HUDEP-2 (cell line): ENCODE measurements at regions not wholly inside any gene's neighbourhood (a gene's known extent, or its start where the extent isn't known, plus 50 kb on each side); places are given as distances from the start of the nearest gene placed in this dataset.
"Not testable (repeated sequence)": the region's sequence is repeated elsewhere in the genome, so short reads cannot be mapped to it uniquely, and the experiment has no call there.

Source experiments
- DNase-seq, 76 experiments: peaks; one replicate each; lab custom pipeline; 2025; ENCODE audit not compliant: unreplicated experiment in 76 of 76; lab: John Stamatoyannopoulos, UW

GRCh38 chr11:91536366-91536765 is 688.3 kb upstream of the FAT3 start:
- no peak for DNase-seq

DNA sequence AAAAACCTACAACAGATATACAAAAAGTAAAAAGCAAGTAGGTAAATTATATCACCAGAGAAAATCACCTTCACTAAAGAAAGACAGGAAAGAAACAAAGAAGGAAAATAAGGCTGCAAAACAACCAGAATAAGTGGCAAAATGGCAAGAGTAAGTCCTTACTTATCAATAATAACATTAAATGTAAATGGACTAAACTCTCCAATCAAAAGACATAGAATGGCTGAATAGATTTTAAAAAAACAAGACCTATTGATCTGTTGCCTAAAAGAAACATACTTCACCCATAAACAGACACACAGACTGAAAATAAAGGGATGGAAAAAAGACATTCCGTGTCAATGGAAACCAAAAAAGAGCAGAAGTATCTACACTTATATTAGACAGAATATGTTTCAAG is 695.7 kb upstream of the FAT3 start:
- no peak for DNase-seq

- no peak for DNase-seq
Measured at GRCh38 chr11:91527380-91528030, 697.1 kb upstream of the FAT3 start.

- no peak for DNase-seq
Measured at GRCh38 chr11:91513734-91514133, 710.9 kb upstream of the FAT3 start.

- DNase-seq: no peak
Measured at GRCh38 chr11:91497847-91498246, 726.8 kb upstream of the FAT3 start.

DNA sequence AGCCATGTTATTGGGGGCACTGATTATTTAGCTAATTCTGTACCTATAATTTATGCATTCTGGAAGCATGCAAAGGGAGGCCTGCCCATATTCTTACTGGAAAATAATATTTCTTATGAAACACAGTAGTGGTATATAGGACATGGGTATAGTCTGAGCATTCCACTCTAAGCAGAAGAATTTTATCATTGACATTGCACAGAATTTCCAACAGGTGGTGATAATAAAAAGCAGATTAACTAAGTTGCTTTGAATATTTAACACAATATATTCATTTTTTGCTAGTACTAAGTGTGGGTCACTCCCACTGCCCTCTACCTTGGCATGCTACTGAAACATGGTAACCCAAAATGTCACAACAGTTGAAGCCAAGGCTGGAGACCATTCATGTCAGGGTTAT is 728.8 kb upstream of the FAT3 start:
- no peak for DNase-seq

DNA sequence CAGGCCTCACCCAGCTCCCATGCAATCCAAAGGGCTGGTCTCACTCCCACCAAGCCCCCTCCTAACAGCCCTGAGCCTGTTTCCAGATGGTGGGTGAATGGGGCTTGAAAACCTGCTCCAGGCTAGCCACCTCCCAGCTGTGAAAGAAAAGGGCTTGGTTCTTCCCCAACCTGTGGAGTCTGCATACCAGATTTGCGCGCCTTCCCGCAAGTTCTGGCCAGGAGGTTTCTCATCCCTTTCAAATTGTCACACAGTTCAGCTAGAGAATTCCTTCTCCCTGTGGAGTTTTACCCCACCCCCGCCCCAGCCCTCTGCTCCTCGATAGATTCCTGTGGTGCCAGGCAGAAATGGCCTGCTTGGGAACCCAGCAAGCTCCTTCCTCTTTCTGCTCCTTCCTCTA is 734.6 kb upstream of the FAT3 start:
- DNase-seq: no peak

DNA sequence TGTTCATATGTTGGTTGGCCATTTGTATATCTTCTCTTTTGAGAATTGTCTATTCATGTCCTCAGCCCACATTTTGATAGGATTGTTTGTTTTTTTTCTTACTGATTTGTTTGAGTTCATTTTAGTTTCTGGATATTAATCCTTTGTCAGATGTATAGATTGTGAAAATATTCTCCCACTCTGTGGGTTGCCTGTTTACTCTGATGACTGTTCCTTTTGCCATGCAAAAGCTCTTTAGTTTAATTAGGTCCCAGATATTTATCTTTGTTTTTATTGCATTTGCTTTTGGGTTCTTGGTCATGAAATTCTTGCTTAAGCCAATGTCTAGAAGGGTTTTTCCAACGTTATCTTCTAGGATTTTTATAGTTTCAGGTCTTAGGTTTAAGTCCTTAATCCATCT is 740.7 kb upstream of the FAT3 start:
- DNase-seq: not testable (repeated sequence)

GRCh38 chr11:91481875-91482274 is 742.7 kb upstream of the FAT3 start:
- not testable (repeated sequence) for DNase-seq

GRCh38 chr11:91470656-91471055 is 754.0 kb upstream of the FAT3 start:
- DNase-seq: no peak

- DNase-seq: no peak
Measured at GRCh38 chr11:91459840-91460239, 764.8 kb upstream of the FAT3 start.

DNA sequence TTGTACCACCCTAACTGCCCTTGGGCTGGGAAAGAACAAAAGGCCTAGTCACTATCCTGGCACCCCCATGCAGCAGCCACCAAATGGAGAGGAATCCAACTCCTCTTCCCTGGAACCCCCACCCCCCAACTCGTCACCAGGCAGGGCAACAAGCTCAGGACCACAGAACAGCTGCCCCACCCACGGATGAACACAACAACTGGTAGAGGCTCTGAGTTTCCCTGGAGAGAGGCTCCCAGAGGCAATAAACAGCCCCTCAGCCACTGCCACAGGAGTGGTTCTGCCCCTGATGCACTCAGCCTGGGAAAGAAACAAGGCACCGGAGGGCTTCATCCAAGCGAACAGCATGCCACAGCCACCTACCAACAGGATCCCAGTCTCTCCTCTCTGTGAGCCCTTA is 778.4 kb upstream of the FAT3 start:
- DNase-seq: no peak

- no peak for DNase-seq
Measured at GRCh38 chr11:91435694-91436395, 788.8 kb upstream of the FAT3 start.

GRCh38 chr11:91433284-91434010 is 791.2 kb upstream of the FAT3 start:
- no peak for DNase-seq

- DNase-seq: no peak
Measured at GRCh38 chr11:91421641-91422040, 803.0 kb upstream of the FAT3 start.

DNA sequence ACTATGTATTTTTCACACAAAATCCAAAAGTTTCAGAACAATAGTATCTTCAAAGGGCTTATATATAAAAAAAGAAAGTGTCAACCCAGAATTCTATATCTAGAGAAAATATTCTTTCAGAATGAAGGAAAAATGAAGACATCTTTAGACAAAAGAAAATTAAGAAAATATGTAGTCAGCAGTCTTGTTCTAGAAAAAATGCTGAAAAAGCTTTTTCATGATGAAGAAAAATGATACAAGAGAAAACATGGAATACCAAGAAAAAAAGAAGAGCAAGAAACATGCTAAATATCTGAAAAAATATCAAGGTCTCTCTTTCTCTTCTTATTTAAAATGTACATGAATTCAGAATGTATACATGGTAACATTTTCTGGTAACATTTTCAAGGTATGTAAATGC is 816.8 kb upstream of the FAT3 start:
- no peak for DNase-seq

DNA sequence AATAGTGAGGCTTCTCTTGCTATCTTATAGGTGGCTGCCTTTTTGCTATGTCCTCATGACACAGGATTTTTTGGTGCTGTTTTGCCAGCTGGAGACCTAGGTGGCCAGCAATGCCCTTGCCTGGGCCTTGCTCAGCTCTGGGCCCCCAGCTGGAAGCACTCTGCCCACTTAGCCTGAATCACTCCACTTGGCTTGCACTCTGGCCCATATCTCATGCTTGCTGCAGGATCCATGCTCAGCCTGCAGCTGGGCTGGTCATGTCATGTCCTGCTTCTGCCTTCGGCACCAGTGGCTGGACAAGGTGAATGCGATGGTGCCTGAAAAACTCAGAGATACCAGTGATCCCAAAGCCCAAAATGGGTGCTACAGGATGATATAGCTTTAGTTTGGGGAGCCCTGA is 818.6 kb upstream of the FAT3 start:
- DNase-seq: no peak

DNA sequence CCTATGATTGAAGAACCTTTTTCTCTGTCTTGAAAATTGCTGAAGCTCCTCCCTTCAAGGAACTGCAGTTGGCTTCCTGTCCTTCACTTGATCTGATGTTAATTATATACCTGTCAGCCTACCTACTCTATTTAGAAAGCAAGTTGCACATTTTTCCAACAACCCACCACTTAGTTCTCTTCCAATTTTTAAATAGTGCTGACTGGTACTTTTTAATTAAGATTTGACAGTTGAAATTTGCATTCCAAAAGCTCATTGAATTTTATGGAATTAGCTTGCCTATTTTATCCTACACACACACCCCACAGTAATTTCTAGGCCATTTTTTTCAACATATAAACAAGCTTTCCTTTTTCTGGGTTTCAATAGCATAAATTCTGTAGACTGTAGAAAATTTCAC is 820.3 kb upstream of the FAT3 start:
- no peak for DNase-seq

- DNase-seq: no peak
Measured at GRCh38 chr11:91397134-91397468, 827.5 kb upstream of the FAT3 start.

DNA sequence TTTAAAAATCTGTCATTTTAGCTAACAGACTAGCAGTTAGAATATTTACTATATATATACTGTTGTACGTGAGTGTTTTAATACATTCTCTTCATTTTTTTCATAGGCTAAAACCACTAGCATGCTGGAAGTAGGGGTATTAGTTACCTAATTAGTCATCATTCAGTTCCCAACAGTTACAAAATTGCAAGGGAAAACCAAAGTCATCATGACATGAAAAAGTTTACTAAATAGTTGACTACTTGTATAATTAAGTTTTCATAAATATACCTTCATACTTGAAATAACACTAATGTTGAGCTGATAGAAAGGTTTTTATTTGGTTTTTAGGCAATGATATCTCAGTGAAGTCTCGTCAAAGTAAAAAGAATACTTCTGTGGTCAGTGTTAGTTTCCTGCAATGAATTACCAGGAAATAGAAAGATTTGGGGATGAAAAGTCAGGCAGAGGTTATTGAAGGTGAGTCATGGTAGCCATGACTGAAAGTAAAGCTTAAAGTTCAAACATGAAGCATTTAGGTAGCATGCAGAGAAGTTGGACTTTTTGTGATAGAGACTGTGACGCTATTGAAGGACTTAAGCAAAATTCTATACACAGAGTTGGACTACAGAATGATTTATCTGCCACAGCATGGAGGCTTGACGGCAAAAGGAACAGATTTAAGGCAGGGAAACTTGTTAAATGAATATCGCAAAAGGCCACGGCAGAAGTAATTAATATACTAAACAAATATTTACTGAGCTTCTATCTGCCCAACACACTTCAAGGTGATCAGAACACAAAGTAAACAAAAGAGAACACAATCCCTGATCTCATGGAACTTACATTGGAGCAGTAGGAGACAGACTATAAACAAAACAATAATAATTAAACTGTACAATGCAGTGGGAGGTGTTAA is 828.1 kb upstream of the FAT3 start:
- DNase-seq: no peak
